ENCODE measurements at regions not wholly inside any gene's neighbourhood (a gene's known extent, or its start where the extent isn't known, plus 50 kb on each side); places are given as distances from the start of the nearest gene placed in this dataset.

DNA sequence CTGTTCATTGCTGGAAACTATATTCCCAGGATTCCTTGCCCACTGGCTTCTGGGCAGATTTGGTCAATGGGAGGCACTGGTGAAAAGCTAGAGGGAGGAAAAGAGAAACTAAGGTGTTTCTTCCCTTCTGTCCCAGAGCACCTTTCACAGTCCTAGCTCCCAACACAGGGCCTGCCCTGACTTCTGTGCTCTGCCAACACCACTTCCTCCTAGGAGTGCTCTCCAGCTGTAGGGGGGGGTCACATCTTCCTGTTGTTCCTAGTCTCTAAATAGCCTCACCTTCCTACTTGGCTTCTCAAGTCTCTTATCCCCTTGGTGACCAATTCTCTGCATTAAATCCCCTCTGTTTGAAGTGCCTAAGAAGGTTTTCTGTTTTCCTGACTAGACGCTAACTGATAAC is 115.4 kb downstream of the ADRB2 start:
- intact Hi-C loops (cut with DNase I) = no loop called here
- Histone ChIP-seq H3K4me3 (no peak overlapping the region), H3K36me3 (no peaks in the 10 kb centered on the region), H3K4me1 (peaks cover 0 to 12% (median 0%) of the 10 kb centered on the region in 9 donors), H3K9me3 (peaks cover 0 to 4% (median 0%) of the 10 kb centered on the region in 11 donors), H3K27me3 (no peaks in the 10 kb centered on the region), H3K27ac (no peak overlapping the region)
- TF ChIP-seq, protein P1, sequence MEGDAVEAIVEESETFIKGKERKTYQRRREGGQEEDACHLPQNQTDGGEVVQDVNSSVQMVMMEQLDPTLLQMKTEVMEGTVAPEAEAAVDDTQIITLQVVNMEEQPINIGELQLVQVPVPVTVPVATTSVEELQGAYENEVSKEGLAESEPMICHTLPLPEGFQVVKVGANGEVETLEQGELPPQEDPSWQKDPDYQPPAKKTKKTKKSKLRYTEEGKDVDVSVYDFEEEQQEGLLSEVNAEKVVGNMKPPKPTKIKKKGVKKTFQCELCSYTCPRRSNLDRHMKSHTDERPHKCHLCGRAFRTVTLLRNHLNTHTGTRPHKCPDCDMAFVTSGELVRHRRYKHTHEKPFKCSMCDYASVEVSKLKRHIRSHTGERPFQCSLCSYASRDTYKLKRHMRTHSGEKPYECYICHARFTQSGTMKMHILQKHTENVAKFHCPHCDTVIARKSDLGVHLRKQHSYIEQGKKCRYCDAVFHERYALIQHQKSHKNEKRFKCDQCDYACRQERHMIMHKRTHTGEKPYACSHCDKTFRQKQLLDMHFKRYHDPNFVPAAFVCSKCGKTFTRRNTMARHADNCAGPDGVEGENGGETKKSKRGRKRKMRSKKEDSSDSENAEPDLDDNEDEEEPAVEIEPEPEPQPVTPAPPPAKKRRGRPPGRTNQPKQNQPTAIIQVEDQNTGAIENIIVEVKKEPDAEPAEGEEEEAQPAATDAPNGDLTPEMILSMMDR (IDR thresholded peaks at IDR 0.05) = no peak
- 0 to 4% methylated on average over 1 of the region's 1 CpG for WGBS, 2 donors
- ATAC-seq = peak in 3 of 8 donors; percentile 42 to 65 (median 65)
- DNase-seq = no peak

DNA sequence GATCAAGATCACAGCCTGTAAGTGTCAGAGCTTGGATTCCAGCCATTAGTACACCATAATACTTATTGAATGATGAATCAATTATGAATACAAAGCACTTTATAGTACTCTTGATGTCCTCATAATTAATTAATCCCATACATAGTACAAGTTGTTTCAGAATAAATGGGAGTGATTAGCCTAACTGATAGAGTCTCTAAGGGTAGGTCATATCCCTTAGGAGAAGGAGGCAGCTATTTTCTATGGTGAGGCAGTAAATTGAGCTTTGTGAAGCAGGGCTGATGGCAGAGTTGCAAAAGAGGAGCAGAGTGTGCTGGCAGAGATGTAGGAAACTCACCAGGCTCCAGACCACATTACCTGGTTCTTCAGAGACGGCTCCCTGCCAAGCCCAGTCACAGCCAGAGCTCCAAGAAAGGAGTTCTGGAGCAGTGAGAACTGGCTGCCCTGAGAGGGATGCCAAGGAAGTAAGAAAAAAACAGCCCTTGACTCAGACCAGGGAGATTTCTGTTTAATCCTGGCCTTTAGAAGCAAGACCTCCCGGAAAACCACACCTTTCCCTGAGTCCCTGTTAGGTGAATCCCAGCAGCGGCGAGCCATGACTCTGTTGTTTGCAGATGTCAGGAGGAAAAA is 112.9 kb downstream of the SH3TC2 start:
- WGBS, 2 donors = 49 to 60% methylated on average over 4 of the region's 4 CpGs
- intact Hi-C loops (cut with DNase I) = loop anchor here in 2 of 10 donors (5.0 to 10.0 kb wide), 2 partner anchors 38 to 115 kb away; no protein-coding TSS in a partner anchor

DNA sequence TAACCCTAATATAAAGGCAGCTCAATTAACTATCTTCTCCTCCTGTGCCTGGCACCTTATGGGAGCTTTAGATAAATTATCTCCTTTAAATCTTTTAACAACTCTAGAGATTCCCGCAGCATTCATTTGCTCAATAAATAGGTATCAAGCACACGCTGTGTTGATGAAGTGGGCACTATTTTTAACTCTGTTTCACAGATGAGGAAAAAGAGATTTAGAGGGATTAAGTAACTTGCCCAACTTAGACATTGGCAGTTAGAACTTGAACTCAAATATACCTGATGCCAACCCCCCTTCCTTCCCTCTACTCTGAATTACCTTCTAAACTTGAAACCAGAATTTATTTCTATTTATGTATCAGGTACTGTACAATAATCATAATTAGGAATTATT is 112.4 kb downstream of the SH3TC2 start:
- intact Hi-C loops (cut with DNase I) = loop anchor here in 2 of 10 donors (5.0 to 10.0 kb wide), 2 partner anchors 38 to 116 kb away; no protein-coding TSS in a partner anchor
- Histone ChIP-seq H3K4me3 (no peak overlapping the region), H3K36me3 (no peaks in the 10 kb centered on the region), H3K27ac (peak overlapping the region in 4 of 10 donors; percentile 15 to 56 (median 36)), H3K9me3 (no peaks in the 10 kb centered on the region), H3K27me3 (no peaks in the 10 kb centered on the region), H3K4me1 (peaks cover 0 to 11% (median 0%) of the 10 kb centered on the region in 9 donors)
- 48 to 51% methylated on average over 2 of the region's 2 CpGs for WGBS, 2 donors
- ATAC-seq = peak in 5 of 8 donors; percentile 60 to 75 (median 69)
- TF ChIP-seq, protein P1 (IDR thresholded peaks at IDR 0.05) = no peak
- no peak for DNase-seq

More for the DNA sequence above, 112.9 kb downstream of the SH3TC2 start:
- ATAC-seq = peak in 7 of 8 donors; percentile 38 to 94 (median 89)
- TF ChIP-seq, protein P1 (IDR thresholded peaks at IDR 0.05) = no peak
- H3K36me3 ChIP-seq = no peaks in the 10 kb centered on the region
- peak overlapping the region in 4 of 10 donors; percentile 15 to 56 (median 36) for H3K27ac ChIP-seq
- H3K4me1 ChIP-seq = peaks cover 0 to 11% (median 0%) of the 10 kb centered on the region in 9 donors
- no peaks in the 10 kb centered on the region for H3K27me3 ChIP-seq
- no peak overlapping the region for H3K4me3 ChIP-seq
- H3K9me3 ChIP-seq = no peaks in the 10 kb centered on the region
- DNase-seq = peak; percentile 41 to 48

DNA sequence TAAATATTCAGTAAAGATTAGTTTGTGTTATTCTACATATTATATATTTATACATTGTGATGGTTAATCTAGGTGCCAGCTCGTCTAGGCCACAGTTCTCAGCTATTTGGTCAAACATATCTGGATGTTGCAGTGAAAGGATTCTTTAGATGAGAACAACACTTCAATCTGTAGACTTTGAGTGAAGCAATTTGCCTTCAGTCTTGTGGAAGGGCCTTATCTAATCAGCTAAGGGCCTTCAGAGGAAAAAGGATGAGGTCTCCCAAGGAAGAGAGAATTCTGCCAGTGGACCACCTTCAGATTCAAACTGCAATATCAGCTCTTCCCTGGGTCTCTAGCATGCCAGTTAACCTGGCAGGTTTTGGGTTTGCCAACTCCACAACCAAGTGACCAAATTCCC is 112.0 kb downstream of the SH3TC2 start:
- 74 to 81% methylated on average over 1 of the region's 1 CpG for WGBS, 2 donors
- TF ChIP-seq, protein P1 (IDR thresholded peaks at IDR 0.05) = no peak
- H3K36me3 ChIP-seq = no peaks in the 10 kb centered on the region
- intact Hi-C loops (cut with DNase I) = loop anchor here in 2 of 10 donors (5.0 to 10.0 kb wide), 2 partner anchors 39 to 116 kb away; no protein-coding TSS in a partner anchor
- no peak overlapping the region for H3K4me3 ChIP-seq
- no peak for ATAC-seq
- no peaks in the 10 kb centered on the region for H3K27me3 ChIP-seq
- peak overlapping the region in 1 of 10 donors; percentile 56 for H3K27ac ChIP-seq
- no peaks in the 10 kb centered on the region for H3K9me3 ChIP-seq
- no peak for DNase-seq
- H3K4me1 ChIP-seq = peaks cover 0 to 11% (median 0%) of the 10 kb centered on the region in 9 donors

Measured in heart right ventricle (tissue), 16 donors.